ENCODE measurements at regions not wholly inside any gene's neighbourhood (a gene's known extent, or its start where the extent isn't known, plus 50 kb on each side); places are given as distances from the start of the nearest gene placed in this dataset.

GRCh38 chr13:100987948-100988347 lies 313.4 kb upstream of the TMTC4 start:
- Histone ChIP-seq H2AFZ (ENCODE audit: low read length) (peak overlapping the region; percentile 96), H3K18ac (ENCODE audit: extremely low read depth, low read length) (peak overlapping the region; percentile 44; the same call in 1 of the 2 replicates), H3K4me3 (ENCODE audit: extremely low read depth in 1 of 4, insufficient read depth in 2 of 4, low read depth in 3 of 4, low read length in 4 of 4) (no peak overlapping the region), H3K27me3 (replicated peaks in 1 of 4; ENCODE audit: control insufficient read depth in 3 of 4, extremely low read depth in 1 of 4, insufficient read depth in 3 of 4, low read length in 3 of 4) (no peaks in the 10 kb centered on the region), H3K9ac (replicated peaks in 1 of 4; ENCODE audit: extremely low read depth in 1 of 4, low read depth in 3 of 4, low read length in 3 of 4) (no peak overlapping the region), H2BK5ac (ENCODE audit: low read depth, low read length) (no peak overlapping the region), H4K20me1 (replicated peaks in 1 of 2; ENCODE audit: control insufficient read depth in 1 of 2, insufficient read depth in 2 of 2, low read length in 2 of 2) (no peaks in the 10 kb centered on the region), H3K27ac (ENCODE audit: low read depth, low read length) (no peak overlapping the region), H3K79me1 (ENCODE audit: low read depth, low read length) (no peaks in the 10 kb centered on the region), H2BK20ac (ENCODE audit: low read length) (no peak overlapping the region; the same call in 1 of the 2 replicates), H3K23me2 (ENCODE audit: low read depth, low read length) (no peaks in the 10 kb centered on the region), H2BK120ac (replicated peaks; ENCODE audit: low read depth, low read length) (no peak overlapping the region), H4K8ac (ENCODE audit: extremely low read depth, insufficient read depth, low read length) (no peak overlapping the region), H3K36me3 (ENCODE audit: control insufficient read depth in 2 of 4, insufficient read depth in 4 of 4, low read length in 3 of 4) (no peaks in the 10 kb centered on the region), H3K79me2 (ENCODE audit: control insufficient read depth in 1 of 2, insufficient read depth in 2 of 2, low read length in 2 of 2) (no peaks in the 10 kb centered on the region), H3K56ac (replicated peaks; ENCODE audit: insufficient read length, low read depth, low read length) (no peak overlapping the region), H3K14ac (ENCODE audit: insufficient read length) (no peak overlapping the region), H4K5ac (ENCODE audit: insufficient read length, low read depth, low read length) (no peak overlapping the region), H2AK5ac (ENCODE audit: low read depth, low read length) (no peak overlapping the region), H2BK15ac (ENCODE audit: low read length) (no peak overlapping the region), H3K4ac (replicated peaks; ENCODE audit: insufficient read length, low read depth, low read length) (no peak overlapping the region), H3K23ac (ENCODE audit: insufficient read length) (no peak overlapping the region), H2BK12ac (ENCODE audit: low read depth, low read length) (no peak overlapping the region; the same call in 1 of the 2 replicates), H3K4me1 (replicated peaks in 1 of 4; ENCODE audit: control insufficient read depth in 3 of 4, insufficient read depth in 4 of 4, low read length in 3 of 4) (peaks cover 0 to 8% (median 2%) of the 10 kb centered on the region in 4 experiments; a peak in 4 of 7 replicates), H3K4me2 (ENCODE audit: insufficient read depth in 1 of 2, low read depth in 2 of 2, low read length in 2 of 2) (no peak overlapping the region), H4K91ac (replicated peaks; ENCODE audit: insufficient read length, low read length) (no peak overlapping the region), H3K9me3 (ENCODE audit: insufficient read depth in 2 of 2, low read depth in 1 of 2, low read length in 1 of 2) (0 out of 4 replicates have a peak, but pooled peaks cover 0 to 11% of the 10 kb centered on the region in 2 experiments)
- ChIA-PET POLR2A (ENCODE audit: partially characterized antibody) (no interaction called here), CTCF (ENCODE audit: partially characterized antibody) (interaction anchor here (1.0 to 2.1 kb wide), 3 partner anchors 13 to 265 kb away, joined by 3 to 5 read pairs (median 3); no protein-coding TSS in a partner anchor)
- DNase-seq (ENCODE audit: low read depth in 1 of 2, low spot score in 2 of 2): no peak
- FAIRE-seq: peak; percentile 19
- 65% methylated on average over 5 of the region's 5 CpGs; no CpG with 5 or more reads in 1 of the 2 experiments for WGBS, 2 experiments (ENCODE audit: extremely low coverage in 1 of 2, insufficient coverage in 1 of 2, insufficient read length in 1 of 2, insufficient replicate concordance in 2 of 2, low coverage in 1 of 2, low lambda C conversion rate in 2 of 2, missing lambda C conversion rate in 1 of 2)
- TF ChIP-seq SAP30 (IDR thresholded peaks at IDR 0.05; ENCODE audit: insufficient read depth, insufficient replicate concordance, low read length) (no peak), RAD21 (IDR thresholded peaks at IDR 0.05 in 1 of 2, conservative IDR thresholded peaks at IDR 0.05 in 1 of 2; ENCODE audit: low read depth in 2 of 2, low read length in 2 of 2) (peak; percentile 67 to 78), POLR2AphosphoS5 (IDR thresholded peaks at IDR 0.05; ENCODE audit: low read depth, low read length) (no peak), CTCF (IDR thresholded peaks at IDR 0.05; ENCODE audit: control extremely low read depth in 1 of 3, insufficient read depth in 1 of 3, low read depth in 1 of 3, low read length in 3 of 3) (peak in 2 of 3 experiments; percentile 47; a peak in 3 of 4 replicates)
